CD4-positive, alpha-beta T cell (primary cell): ENCODE measurements at regions not wholly inside any gene's neighbourhood (a gene's known extent, or its start where the extent isn't known, plus 50 kb on each side); places are given as distances from the start of the nearest gene placed in this dataset.

Source experiments
- ATAC-seq: fragments of 200-7000 bp; cut with Tn5 transposase; one replicate; pipeline ENCODE4 v1.10.0; 2022; ENCODE audit warnings: mild to moderate bottlenecking; ENCODE audit not compliant: poor library complexity
- CTCF ChIA-PET: fragments of 350-600 bp; sonication (Branson Sonifier 250); formaldehyde crosslinking; loops from one replicate; lab custom pipeline; 2021; ENCODE audit warnings: antibody characterized with exemption, inconsistent platforms; lab: Charles Lee
- POLR2A ChIA-PET: fragments of 350-600 bp; sonication (Branson Sonifier 250); formaldehyde crosslinking; loops from one replicate; lab custom pipeline; 2021; ENCODE audit warnings: antibody characterized with exemption, inconsistent platforms; lab: Charles Lee
- DNase-seq, 14 experiments: peaks; one replicate each; pipeline ENCODE4 v3.0.0-alpha.2; 2013 to 2020; ENCODE audit warnings: mixed read lengths in 2 of 14
- H3K27ac ChIP-seq, 2 donors: one replicate each; pipeline versions ENCODE4 v1.5.1 to v1.7.0; 2013; ENCODE audit warnings: low read length in 2 of 2, low read depth in 1 of 2, mild to moderate bottlenecking in 1 of 2
- H3K27me3 ChIP-seq, 2 experiments: 1 replicate in 1 of 2; 2 replicates in 1 of 2; pipeline versions ENCODE4 v1.6.1 to v1.7.0; 2013; ENCODE audit warnings: low read length in 2 of 2, control low read depth in 1 of 2, mild to moderate bottlenecking in 1 of 2, moderate library complexity in 1 of 2; ENCODE audit not compliant: insufficient read depth in 2 of 2, control insufficient read depth in 1 of 2
- H3K36me3 ChIP-seq: one replicate; pipeline ENCODE4 v1.6.1; 2013; ENCODE audit warnings: low read length, control low read depth; ENCODE audit not compliant: insufficient read depth
- H3K4me1 ChIP-seq: one replicate; pipeline ENCODE4 v1.6.1; 2013; ENCODE audit warnings: low read length, control low read depth; ENCODE audit not compliant: insufficient read depth
- H3K4me3 ChIP-seq: one replicate; pipeline ENCODE4 v1.5.1; 2013; ENCODE audit warnings: mild to moderate bottlenecking, low read length, moderate library complexity
- H3K9me3 ChIP-seq, 2 experiments: 1 replicate in 1 of 2; 2 replicates in 1 of 2; pipeline versions ENCODE4 v1.6.1 to v1.7.0; 2013; ENCODE audit warnings: low read length in 2 of 2, mild to moderate bottlenecking in 2 of 2, control low read depth in 1 of 2, moderate library complexity in 1 of 2; ENCODE audit not compliant: control insufficient read depth in 1 of 2, insufficient read depth in 1 of 2
- H3K27ac Mint-ChIP-seq: one replicate; pipeline ENCODE4 v1.8.0; 2020; ENCODE audit warnings: mixed read lengths
- H3K27me3 Mint-ChIP-seq: one replicate; pipeline ENCODE4 v1.8.0; 2021; ENCODE audit warnings: mixed read lengths
- H3K36me3 Mint-ChIP-seq: one replicate; pipeline ENCODE4 v1.8.0; 2021; ENCODE audit warnings: low read depth, mixed read lengths
- H3K4me1 Mint-ChIP-seq: one replicate; pipeline ENCODE4 v1.8.0; 2021; ENCODE audit warnings: low read depth, mixed read lengths
- H3K4me3 Mint-ChIP-seq: one replicate; pipeline ENCODE4 v1.8.0; 2020; ENCODE audit warnings: mild to moderate bottlenecking, mixed read lengths
- H3K9me3 Mint-ChIP-seq: one replicate; pipeline ENCODE4 v1.8.0; 2020; ENCODE audit warnings: mixed read lengths
- CTCF ChIP-seq: fragments of 200-600 bp; IDR thresholded peaks from one replicate; pipeline ENCODE4 v1.8.0; 2022; ENCODE audit warnings: antibody characterized with exemption, mild to moderate bottlenecking
- intact Hi-C, 2 experiments: fragments of 100-400 bp; cut with DNase I in 1 of 2; cut with micrococcal nuclease in 1 of 2; formaldehyde crosslinking; loops; one replicate each; pipeline versions ENCODE4 v1.15.1 to v1.9.0; 2023 to 2025; cut with DNase I, micrococcal nuclease

- Histone ChIP-seq H3K4me3 (no peak overlapping the region), H3K9me3 (peaks cover 0 to 5% of the 10 kb centered on the region in 2 experiments), H3K27me3 (peaks cover 0 to 3% of the 10 kb centered on the region in 2 experiments), H3K27ac (no peak overlapping the region), H3K36me3 (no peaks in the 10 kb centered on the region), H3K4me1 (no peaks in the 10 kb centered on the region)
- Mint-ChIP-seq H3K36me3 (no peaks in the 10 kb centered on the region), H3K27ac (no peak overlapping the region), H3K27me3 (peaks cover 54% of the 10 kb centered on the region), H3K4me1 (no peaks in the 10 kb centered on the region), H3K4me3 (no peak overlapping the region), H3K9me3 (no peaks in the 10 kb centered on the region)
- intact Hi-C loops = no loop called here
- ChIA-PET POLR2A (no interaction called here), CTCF (no interaction called here)
- no peak for DNase-seq
- TF ChIP-seq CTCF = no peak
- ATAC-seq = no peak
Observed at GRCh38 chr22:47328550-47329243, 566.2 kb downstream of the TBC1D22A start.

DNA sequence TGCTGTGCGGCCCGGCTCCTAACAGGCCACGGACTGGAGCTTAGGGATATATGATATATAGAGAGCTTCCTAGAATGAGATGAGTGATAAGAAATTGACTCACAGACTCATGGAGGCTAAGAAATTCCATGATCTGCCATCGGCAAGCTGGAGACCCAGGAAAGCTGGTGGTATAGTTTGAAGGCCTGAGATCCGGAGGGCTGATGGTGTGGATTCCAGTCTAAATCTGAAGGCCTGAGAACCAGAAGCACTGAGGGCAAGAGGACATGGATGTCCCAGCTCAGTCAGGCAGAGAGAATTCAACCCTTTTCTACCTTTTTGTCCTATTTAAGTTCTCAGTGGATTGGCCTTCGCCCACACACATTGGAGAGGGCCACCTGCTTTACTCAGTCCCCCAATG, 564.8 kb downstream of the TBC1D22A start:
- TF ChIP-seq CTCF = no peak
- no peak for ATAC-seq
- H3K4me3 Mint-ChIP-seq = no peak overlapping the region

DNA sequence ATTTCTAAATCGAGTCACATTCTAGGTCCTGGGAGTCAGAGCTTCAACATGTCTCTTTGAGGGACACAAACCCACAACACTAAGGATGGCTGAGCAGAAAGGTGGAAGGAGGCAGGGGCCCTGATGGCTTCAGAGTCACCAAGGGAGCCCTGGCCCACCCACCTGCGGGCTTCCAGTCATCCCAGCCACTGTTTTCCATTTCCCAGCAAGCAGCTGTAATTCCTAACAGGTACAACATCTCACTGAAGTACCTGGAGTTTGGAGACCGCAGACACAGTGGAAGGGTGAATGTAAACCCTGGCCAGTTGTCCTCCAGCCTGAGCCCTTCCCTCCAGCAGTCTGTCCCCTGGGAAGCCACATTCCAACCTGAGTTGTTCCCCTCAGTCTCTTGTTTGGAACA, 562.8 kb downstream of the TBC1D22A start:
- Histone ChIP-seq H3K27me3 (peaks cover 0 to 3% of the 10 kb centered on the region in 2 experiments), H3K4me1 (no peaks in the 10 kb centered on the region), H3K9me3 (peaks cover 14 to 18% of the 10 kb centered on the region in 2 experiments), H3K27ac (no peak overlapping the region), H3K4me3 (no peak overlapping the region), H3K36me3 (no peaks in the 10 kb centered on the region)
- no peak for ATAC-seq
- H3K4me3 Mint-ChIP-seq = no peak overlapping the region
- TF ChIP-seq CTCF = no peak
- no peak for DNase-seq
- ChIA-PET CTCF (no interaction called here), POLR2A (no interaction called here)
- no peaks in the 10 kb centered on the region for H3K9me3 Mint-ChIP-seq
- no peaks in the 10 kb centered on the region for H3K4me1 Mint-ChIP-seq
- H3K27ac Mint-ChIP-seq = no peak overlapping the region
- no peaks in the 10 kb centered on the region for H3K36me3 Mint-ChIP-seq
- peaks cover 28% of the 10 kb centered on the region for H3K27me3 Mint-ChIP-seq
- intact Hi-C loops = no loop called here

More for the DNA sequence above, 564.8 kb downstream of the TBC1D22A start:
- Mint-ChIP-seq H3K9me3 (no peaks in the 10 kb centered on the region), H3K36me3 (no peaks in the 10 kb centered on the region), H3K27ac (no peak overlapping the region), H3K27me3 (peaks cover 45% of the 10 kb centered on the region), H3K4me1 (no peaks in the 10 kb centered on the region)
- Histone ChIP-seq H3K9me3 (peaks cover 6 to 7% of the 10 kb centered on the region in 2 experiments), H3K4me1 (no peaks in the 10 kb centered on the region), H3K36me3 (no peaks in the 10 kb centered on the region), H3K27me3 (peaks cover 0 to 3% of the 10 kb centered on the region in 2 experiments), H3K27ac (no peak overlapping the region), H3K4me3 (no peak overlapping the region)
- no peak for DNase-seq
- ChIA-PET POLR2A (no interaction called here), CTCF (no interaction called here)
- intact Hi-C loops = no loop called here
